NAMALWA (cell line): ENCODE measurements at regions not wholly inside any gene's neighbourhood (a gene's known extent, or its start where the extent isn't known, plus 50 kb on each side); places are given as distances from the start of the nearest gene placed in this dataset.

Experiments used
- DNase-seq: peaks from one replicate; pipeline ENCODE4 v3.0.0-alpha.2; 2015; ENCODE audit warnings: low spot score

GRCh38 chr4:23245203-23245832 lies 552.6 kb downstream of the GBA3 start:
- DNase-seq = no peak

GRCh38 chr4:23242962-23243361 lies 550.2 kb downstream of the GBA3 start:
- DNase-seq = no peak

GRCh38 chr4:23241408-23241807 lies 548.7 kb downstream of the GBA3 start:
- no peak for DNase-seq

- no peak for DNase-seq
These were observed 546.1 kb downstream of the GBA3 start for GRCh38 chr4:23238848-23239247.

- no peak for DNase-seq
These were observed 545.0 kb downstream of the GBA3 start for GRCh38 chr4:23237771-23238170.

GRCh38 chr4:23235628-23236390 lies 543.1 kb downstream of the GBA3 start:
- DNase-seq = no peak

GRCh38 chr4:23234716-23235115 lies 542.0 kb downstream of the GBA3 start:
- no peak for DNase-seq

GRCh38 chr4:23234018-23234417 lies 541.3 kb downstream of the GBA3 start:
- no peak for DNase-seq

- no peak for DNase-seq
These were observed 540.9 kb downstream of the GBA3 start for GRCh38 chr4:23233596-23233995.

- no peak for DNase-seq
These were observed 540.2 kb downstream of the GBA3 start for GRCh38 chr4:23232987-23233386.

- DNase-seq = no peak
These were observed 532.8 kb downstream of the GBA3 start for GRCh38 chr4:23225564-23225963.

GRCh38 chr4:23224684-23225420 lies 532.1 kb downstream of the GBA3 start:
- DNase-seq = no peak

GRCh38 chr4:23220911-23221310 lies 528.2 kb downstream of the GBA3 start:
- DNase-seq = no peak

- DNase-seq = no peak
These were observed 527.2 kb downstream of the GBA3 start for GRCh38 chr4:23219779-23220408.

- DNase-seq = no peak
These were observed 520.5 kb downstream of the GBA3 start for GRCh38 chr4:23213198-23213597.

GRCh38 chr4:23212558-23212957 lies 519.8 kb downstream of the GBA3 start:
- DNase-seq = no peak

GRCh38 chr4:23207059-23207458 lies 514.3 kb downstream of the GBA3 start:
- no peak for DNase-seq

- DNase-seq = no peak
These were observed 510.0 kb downstream of the GBA3 start for GRCh38 chr4:23202712-23203247.

- no peak for DNase-seq
These were observed 502.0 kb downstream of the GBA3 start for GRCh38 chr4:23194751-23195150.

- no peak for DNase-seq
These were observed 481.4 kb downstream of the GBA3 start for GRCh38 chr4:23174179-23174578.

GRCh38 chr4:23171976-23172375 lies 479.2 kb downstream of the GBA3 start:
- no peak for DNase-seq

- DNase-seq = no peak
These were observed 477.0 kb downstream of the GBA3 start for GRCh38 chr4:23169608-23170311.
